ENCODE measurements at regions not wholly inside any gene's neighbourhood (a gene's known extent, or its start where the extent isn't known, plus 50 kb on each side); places are given as distances from the start of the nearest gene placed in this dataset.
A peak's percentile ranks its signal among the peaks of the same experiment; 100 is the strongest.

DNA sequence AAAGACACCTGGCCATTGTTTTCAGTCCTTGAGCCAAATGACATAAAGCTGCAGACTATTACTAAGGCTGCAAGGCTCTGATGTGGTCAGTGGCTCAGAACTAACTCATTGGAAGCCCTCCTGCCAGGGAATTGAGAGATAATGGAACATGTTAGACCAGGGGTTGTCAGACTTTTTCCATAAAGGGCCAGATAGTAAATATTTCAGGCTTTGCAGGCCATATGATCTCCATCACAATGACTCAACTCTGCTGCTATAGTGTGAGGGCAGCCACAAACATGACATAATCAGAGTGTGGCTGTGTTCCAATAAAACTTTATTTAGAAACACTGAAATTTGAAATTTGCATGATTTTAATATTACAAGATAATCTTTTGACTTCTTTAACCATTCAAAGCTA, 140.3 kb downstream of the TMEM30B start:
- no peak for DNase-seq (ENCODE audit: extremely low spot score)
- POLR2A ChIA-PET: no interaction called here
- CTCF ChIA-PET: no interaction called here

DNA sequence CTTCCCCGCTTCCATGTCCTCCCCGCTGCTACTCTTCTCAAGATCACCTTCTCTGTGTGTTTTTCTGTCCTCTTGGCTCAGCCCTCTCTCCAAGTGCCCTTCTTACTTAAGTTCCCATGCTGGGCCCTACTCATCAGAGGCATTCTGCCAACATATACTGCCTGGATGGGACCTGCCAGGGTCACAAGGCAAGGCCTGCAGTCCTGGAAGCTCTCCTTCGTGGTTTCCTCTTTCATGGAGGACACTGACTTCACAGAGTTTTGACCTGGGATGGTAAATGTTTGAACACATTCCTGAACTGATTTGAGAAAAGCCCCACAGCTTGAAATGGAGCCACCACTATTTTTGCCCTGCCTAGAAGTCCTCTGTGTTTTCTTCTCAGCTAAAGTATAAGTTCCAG, 140.9 kb downstream of the TMEM30B start:
- TF ChIP-seq NFRKB (IDR thresholded peaks at IDR 0.05) (no peak), CTBP1 (IDR thresholded peaks at IDR 0.05; ENCODE audit: borderline replicate concordance) (no peak), ZNF384 (IDR thresholded peaks at IDR 0.05) (no peak), ARNT (IDR thresholded peaks at IDR 0.05) (no peak), SUZ12 (IDR thresholded peaks at IDR 0.05) (no peak), TARDBP (IDR thresholded peaks at IDR 0.05) (no peak)
- TF ChIP-seq, protein P1, sequence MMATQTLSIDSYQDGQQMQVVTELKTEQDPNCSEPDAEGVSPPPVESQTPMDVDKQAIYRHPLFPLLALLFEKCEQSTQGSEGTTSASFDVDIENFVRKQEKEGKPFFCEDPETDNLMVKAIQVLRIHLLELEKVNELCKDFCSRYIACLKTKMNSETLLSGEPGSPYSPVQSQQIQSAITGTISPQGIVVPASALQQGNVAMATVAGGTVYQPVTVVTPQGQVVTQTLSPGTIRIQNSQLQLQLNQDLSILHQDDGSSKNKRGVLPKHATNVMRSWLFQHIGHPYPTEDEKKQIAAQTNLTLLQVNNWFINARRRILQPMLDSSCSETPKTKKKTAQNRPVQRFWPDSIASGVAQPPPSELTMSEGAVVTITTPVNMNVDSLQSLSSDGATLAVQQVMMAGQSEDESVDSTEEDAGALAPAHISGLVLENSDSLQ (IDR thresholded peaks at IDR 0.05): no peak
- ChIA-PET CTCF (no interaction called here), POLR2A (no interaction called here)
- no peak for DNase-seq (ENCODE audit: extremely low spot score)

More for the DNA sequence above, 140.3 kb downstream of the TMEM30B start:
- TF ChIP-seq ARNT (IDR thresholded peaks at IDR 0.05): no peak
- no peak for TF ChIP-seq ZNF384 (IDR thresholded peaks at IDR 0.05)
- no peak for TF ChIP-seq FOXK2 (IDR thresholded peaks at IDR 0.05)
- no peak for TF ChIP-seq BHLHE40 (IDR thresholded peaks at IDR 0.05; ENCODE audit: borderline replicate concordance)
- TF ChIP-seq L3MBTL2 (conservative IDR thresholded peaks at IDR 0.05): no peak
- TF ChIP-seq SUZ12 (IDR thresholded peaks at IDR 0.05): no peak
- no peak for TF ChIP-seq TARDBP (IDR thresholded peaks at IDR 0.05)
- TF ChIP-seq HDGF (IDR thresholded peaks at IDR 0.05; ENCODE audit: borderline replicate concordance): no peak
- TF ChIP-seq CTBP1 (IDR thresholded peaks at IDR 0.05; ENCODE audit: borderline replicate concordance): no peak
- TF ChIP-seq FOXA1 (IDR thresholded peaks at IDR 0.05): no peak
- no peak for TF ChIP-seq ELF4 (IDR thresholded peaks at IDR 0.05)
- TF ChIP-seq LEF1 (IDR thresholded peaks at IDR 0.05; ENCODE audit: borderline replicate concordance): no peak
- no peak for TF ChIP-seq FOXM1 (IDR thresholded peaks at IDR 0.05; ENCODE audit: borderline replicate concordance)
- TF ChIP-seq NFRKB (IDR thresholded peaks at IDR 0.05): no peak

DNA sequence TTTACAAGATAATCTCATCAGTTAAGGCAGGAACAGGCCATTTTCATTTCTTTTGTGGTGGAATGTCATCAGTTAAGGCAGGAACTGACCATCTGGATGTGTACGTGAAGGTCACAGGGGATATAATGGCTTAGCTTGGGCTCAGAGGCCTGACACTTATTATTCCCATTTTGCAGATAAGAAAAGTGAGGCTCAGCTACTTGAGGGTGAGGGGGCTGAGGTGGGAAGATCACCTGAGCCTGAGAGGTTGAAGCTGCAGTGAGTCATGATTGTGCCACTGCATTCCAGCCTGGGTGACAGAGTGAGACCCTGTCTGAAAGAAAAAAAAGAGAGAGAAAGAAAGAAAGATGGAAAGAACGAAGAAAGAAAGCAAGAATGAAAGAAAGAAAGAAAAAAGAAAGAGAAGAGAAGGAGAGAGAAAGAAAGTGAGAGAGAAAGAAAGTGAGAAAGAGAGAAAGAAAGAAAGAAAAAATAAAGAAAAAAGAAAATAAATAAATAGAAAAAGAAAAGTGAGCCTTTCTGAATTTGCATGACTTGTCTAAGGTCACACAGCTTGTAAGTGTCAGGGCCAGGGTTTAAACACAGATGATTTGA, 142.0 kb downstream of the TMEM30B start:
- CTCF ChIA-PET: no interaction called here
- TF ChIP-seq NFRKB (IDR thresholded peaks at IDR 0.05) (no peak), TARDBP (IDR thresholded peaks at IDR 0.05) (no peak), ZNF384 (IDR thresholded peaks at IDR 0.05) (no peak), BHLHE40 (IDR thresholded peaks at IDR 0.05; ENCODE audit: borderline replicate concordance) (no peak), CTBP1 (IDR thresholded peaks at IDR 0.05; ENCODE audit: borderline replicate concordance) (no peak), FOXA1 (IDR thresholded peaks at IDR 0.05) (no peak), SUZ12 (IDR thresholded peaks at IDR 0.05) (no peak), LEF1 (IDR thresholded peaks at IDR 0.05; ENCODE audit: borderline replicate concordance) (no peak), FOXM1 (IDR thresholded peaks at IDR 0.05; ENCODE audit: borderline replicate concordance) (no peak), FOXK2 (IDR thresholded peaks at IDR 0.05) (no peak)
- POLR2A ChIA-PET: no interaction called here
- no peak for DNase-seq (ENCODE audit: extremely low spot score)

DNA sequence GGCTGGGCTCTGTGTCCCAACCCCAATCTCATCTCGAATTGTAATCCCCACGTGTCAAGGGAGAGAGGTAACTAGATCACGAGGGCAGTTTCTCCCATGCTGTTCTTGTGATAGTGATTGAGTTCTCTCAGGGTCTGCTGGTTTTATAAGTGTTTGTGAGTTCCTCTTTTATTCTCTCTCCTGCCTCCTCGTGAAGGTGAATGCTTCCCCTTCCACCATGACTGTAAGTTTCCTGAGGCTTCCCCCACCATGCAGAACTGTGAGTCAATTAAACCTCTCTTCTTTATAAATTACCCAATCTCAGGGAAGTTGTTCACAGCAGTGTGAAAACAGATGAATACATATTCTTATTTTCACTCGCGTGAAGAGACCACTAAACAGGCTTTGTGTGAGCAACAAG, 148.2 kb downstream of the TMEM30B start:
- no peak for DNase-seq (ENCODE audit: extremely low spot score)
- CTCF ChIA-PET: interaction anchor here (0.9 kb wide), 1 partner anchor 12 kb away, joined by 3 read pairs; no protein-coding TSS in a partner anchor
- TF ChIP-seq FOXK2 (IDR thresholded peaks at IDR 0.05): no peak
- POLR2A ChIA-PET: no interaction called here

DNA sequence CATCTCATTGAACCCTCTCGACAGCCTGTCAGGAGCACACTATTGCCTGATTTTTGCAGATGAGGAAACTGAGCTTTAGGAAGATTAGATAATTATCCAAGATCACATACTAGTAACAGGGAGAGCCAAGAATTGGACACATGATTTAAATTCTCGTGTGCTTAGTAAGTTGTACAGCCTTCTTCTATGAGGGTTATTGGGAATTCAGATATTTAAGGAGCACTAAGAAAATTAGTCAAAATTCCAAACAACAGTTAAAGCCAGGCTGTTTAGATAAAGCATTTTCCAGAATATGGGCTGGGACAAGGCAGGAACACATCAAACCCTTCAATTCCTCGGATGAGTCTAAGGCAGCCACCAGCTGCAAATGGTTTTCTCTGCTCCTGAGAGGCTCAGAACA, 148.8 kb downstream of the TMEM30B start:
- ChIA-PET POLR2A (no interaction called here), CTCF (interaction anchor here (0.9 kb wide), 1 partner anchor 13 kb away, joined by 3 read pairs; no protein-coding TSS in a partner anchor)

DNA sequence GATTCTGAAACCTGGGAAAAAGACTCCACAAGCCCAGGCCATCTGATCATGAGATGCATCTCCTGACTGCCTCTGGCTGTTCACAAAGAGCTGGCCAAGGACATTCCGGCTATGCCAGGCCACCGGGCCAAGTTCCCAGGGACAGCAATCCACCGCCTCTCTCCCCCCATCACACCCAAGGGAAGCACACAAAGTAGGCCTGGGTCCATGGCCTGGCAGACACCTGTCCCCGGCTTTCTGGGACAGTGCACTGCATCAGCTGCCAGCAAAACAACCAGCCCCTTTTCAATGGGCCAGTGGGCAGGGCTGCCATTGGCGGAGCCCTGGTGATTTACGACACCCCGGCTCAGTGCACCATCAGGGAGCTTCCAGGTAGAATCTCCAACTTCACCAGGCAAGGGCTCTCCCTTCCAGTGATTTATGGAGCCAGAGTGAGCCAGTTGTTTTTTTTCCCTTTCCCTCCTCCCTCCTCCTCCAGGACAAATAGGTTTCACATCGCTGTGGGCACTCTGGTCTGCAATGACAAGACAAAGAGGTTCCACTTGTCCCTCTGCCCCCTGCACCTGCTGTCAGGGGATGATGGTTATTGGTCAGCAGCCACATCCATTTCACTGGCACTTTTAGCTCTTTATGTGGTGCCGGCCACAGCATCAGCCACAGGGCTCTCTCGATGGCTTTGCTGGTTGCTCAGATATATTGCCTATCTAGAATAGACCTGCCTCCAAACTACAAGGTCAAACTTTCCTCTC, 149.6 kb downstream of the SLC38A6 start:
- no peak for DNase-seq (ENCODE audit: extremely low spot score)
- TF ChIP-seq CTBP1 (IDR thresholded peaks at IDR 0.05; ENCODE audit: borderline replicate concordance): no peak
- TF ChIP-seq, protein P1 (IDR thresholded peaks at IDR 0.05): peak; percentile 62
- ChIA-PET POLR2A (no interaction called here), CTCF (no interaction called here)

More for the DNA sequence above, 148.8 kb downstream of the TMEM30B start:
- DNase-seq (ENCODE audit: extremely low spot score): no peak
- TF ChIP-seq BHLHE40 (IDR thresholded peaks at IDR 0.05; ENCODE audit: borderline replicate concordance): no peak
- TF ChIP-seq FOXM1 (IDR thresholded peaks at IDR 0.05; ENCODE audit: borderline replicate concordance): no peak
- no peak for TF ChIP-seq FOXA1 (IDR thresholded peaks at IDR 0.05)

DNA sequence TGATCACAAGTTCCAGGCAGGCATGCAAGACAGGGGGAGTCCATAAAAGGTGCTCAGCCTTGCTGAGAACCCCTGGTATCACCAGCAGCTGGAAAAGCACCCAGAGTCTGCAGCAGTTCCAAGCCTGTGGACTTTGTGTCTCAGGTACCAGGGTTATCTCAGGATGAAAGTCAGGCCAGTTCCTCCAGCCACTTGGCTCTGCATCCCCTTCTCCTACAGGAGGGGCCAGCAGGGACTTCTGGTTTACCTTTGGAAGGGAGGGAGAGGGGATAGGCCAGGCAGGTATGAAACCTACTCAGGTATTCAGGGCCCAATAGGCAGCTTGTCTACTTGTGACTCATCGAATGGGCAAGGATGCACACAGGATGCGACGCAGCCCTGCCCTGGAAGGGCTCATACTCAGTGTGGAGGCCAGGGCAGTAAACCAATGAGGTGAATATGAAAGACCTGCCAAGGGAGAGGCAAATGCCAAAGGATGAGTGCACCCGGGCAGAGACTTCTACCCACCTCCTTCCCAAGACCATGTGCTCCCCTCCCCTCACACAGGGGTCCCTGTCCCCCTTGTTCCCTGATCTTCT, 148.2 kb downstream of the SLC38A6 start:
- DNase-seq (ENCODE audit: extremely low spot score): no peak
- POLR2A ChIA-PET: no interaction called here
- CTCF ChIA-PET: no interaction called here
- no peak for TF ChIP-seq FOXM1 (IDR thresholded peaks at IDR 0.05; ENCODE audit: borderline replicate concordance)
- no peak for TF ChIP-seq L3MBTL2 (conservative IDR thresholded peaks at IDR 0.05)
- no peak for TF ChIP-seq SUZ12 (IDR thresholded peaks at IDR 0.05)
- TF ChIP-seq SP1 (IDR thresholded peaks at IDR 0.05): no peak
- TF ChIP-seq, protein P1 (IDR thresholded peaks at IDR 0.05): no peak
- TF ChIP-seq NFRKB (IDR thresholded peaks at IDR 0.05): no peak
- TF ChIP-seq TARDBP (IDR thresholded peaks at IDR 0.05): no peak
- no peak for TF ChIP-seq ELF4 (IDR thresholded peaks at IDR 0.05)
- TF ChIP-seq LEF1 (IDR thresholded peaks at IDR 0.05; ENCODE audit: borderline replicate concordance): no peak

Data from HEK293T (cell line).